HG03520 (cell line): ENCODE measurements at regions not wholly inside any gene's neighbourhood (a gene's known extent, or its start where the extent isn't known, plus 50 kb on each side); places are given as distances from the start of the nearest gene placed in this dataset.

ENCODE experiments used
- ATAC-seq: cut with Tn5 transposase; IDR thresholded peaks from one replicate; pipeline ENCODE4 v1.9.1; 2021; ENCODE audit warnings: mild to moderate bottlenecking, moderate library complexity; ENCODE audit not compliant: unreplicated experiment

DNA sequence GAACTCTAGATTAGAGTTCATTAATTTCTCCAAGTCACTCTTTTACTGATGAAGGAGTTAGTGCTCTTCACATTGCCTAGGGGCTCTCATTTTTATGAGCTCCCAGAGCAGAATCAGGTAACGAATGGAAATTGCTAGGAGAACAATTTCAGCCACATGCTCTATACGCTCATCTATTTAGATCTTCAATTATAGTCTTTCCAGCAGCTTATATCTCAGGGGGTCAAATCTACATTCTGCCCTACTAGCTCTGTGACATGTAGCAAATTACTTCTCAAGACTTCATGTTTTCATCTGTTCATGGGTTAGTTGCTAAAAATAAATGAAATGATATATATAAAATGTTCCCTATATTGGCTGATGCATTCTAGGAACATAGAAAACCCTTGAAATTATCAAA, 183.6 kb downstream of the PLPP3 start:
- ATAC-seq, result no peak

DNA sequence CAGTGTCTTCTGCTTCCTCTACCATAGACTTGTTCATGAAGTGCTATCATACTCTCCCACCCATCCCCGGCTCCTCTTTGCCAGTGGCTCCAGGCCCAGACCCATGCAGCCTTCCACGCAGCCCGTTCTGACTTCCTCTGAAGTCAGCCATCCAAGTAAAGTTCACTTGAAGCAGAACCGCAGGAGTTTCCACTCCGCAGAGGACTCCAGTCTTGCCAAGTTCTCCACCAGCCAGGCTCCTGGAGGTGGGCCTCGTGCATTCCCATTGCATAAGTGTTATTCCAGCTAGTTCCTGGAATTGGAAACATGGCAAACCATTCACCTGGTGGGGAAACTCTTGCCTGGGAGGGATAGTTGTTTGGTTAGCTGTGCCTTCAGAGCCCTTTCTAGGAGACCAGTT, 185.1 kb downstream of the PLPP3 start:
- ATAC-seq, result no peak

DNA sequence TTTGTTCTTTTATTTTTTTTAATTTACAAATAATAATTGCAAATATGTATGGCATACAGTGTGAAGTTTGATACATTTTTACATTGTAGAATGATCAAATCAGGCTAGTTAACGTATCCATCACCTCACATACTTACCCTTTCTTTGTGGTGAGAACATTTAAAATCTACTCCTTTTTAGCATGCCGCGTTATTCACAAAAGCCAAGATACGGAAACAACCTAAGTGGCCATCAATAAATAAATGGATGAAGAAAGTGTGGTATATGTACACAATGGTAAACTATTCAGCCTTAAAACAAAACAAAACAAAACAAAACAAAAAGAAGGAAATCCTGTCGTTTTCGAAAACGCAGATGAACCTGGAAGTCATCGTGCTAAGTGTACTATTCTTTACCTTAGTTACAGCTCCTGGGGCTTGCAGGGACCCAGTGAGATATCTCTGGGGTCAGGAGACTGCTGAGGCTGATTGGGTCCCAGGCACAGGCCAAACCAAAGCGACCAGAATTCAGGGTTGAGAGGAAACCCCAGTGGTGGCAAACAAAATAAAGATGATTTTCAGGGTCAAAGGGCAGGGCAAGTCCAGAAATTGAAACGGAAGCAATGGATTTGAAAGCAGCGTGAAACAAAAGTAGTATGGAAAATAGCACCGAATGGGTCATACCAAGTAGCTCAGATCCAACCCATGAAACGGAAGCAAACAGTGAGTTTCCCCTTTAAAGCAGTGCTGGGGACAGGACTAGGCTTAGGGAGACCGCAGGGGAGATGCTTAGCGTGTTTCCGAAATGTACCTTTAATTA, 188.2 kb downstream of the PLPP3 start:
- no peak for ATAC-seq

DNA sequence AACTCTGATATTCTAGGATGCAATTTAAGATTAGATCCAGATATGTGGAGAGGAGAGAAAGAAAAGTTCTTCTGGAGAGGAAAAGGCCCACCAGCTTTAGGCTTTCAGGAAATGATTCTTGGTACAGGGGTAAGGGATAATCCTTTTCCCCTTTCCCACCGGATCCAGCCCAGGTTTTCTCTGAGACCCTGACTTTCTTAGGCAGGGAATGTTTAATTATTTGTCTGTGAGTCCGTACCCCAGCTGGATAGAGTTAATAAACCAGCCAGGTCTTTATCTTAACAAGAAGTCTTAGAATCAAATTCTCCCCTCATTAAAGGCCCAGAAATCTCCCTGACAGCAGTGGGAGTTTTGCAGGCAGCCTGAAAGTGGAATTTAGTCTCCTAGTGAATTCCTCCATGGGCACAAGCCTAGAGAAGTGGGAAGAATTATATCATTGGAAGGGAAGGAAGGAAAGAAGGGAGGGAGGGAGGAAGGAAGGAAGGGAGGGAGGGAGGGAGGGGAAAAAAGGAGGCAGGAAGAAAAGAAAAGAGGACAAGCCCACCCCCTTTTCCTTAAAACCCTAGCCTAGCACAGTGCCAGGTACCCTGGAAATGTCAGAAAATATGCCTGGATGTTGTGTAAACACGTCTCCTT, 189.0 kb downstream of the PLPP3 start:
- no peak for ATAC-seq

DNA sequence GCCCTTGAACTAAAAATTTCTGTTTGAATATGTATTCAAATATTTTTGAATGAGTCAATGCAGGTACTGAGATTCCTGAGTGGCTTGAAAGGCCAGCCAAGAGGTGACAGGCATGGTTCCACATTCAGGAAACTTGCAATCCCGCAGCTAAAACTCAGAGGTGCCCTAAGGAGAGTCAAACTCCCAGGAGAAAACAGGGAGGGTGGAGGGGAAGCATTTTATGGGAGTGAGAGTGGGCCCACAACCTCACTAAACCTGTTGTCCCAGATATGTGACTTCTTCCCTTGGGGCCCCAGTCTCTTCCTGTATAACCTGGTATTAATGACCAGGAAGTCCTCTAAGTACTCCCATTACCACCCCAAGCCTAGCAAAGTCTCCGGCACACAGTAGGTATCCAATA, 189.6 kb downstream of the PLPP3 start:
- ATAC-seq, result no peak

DNA sequence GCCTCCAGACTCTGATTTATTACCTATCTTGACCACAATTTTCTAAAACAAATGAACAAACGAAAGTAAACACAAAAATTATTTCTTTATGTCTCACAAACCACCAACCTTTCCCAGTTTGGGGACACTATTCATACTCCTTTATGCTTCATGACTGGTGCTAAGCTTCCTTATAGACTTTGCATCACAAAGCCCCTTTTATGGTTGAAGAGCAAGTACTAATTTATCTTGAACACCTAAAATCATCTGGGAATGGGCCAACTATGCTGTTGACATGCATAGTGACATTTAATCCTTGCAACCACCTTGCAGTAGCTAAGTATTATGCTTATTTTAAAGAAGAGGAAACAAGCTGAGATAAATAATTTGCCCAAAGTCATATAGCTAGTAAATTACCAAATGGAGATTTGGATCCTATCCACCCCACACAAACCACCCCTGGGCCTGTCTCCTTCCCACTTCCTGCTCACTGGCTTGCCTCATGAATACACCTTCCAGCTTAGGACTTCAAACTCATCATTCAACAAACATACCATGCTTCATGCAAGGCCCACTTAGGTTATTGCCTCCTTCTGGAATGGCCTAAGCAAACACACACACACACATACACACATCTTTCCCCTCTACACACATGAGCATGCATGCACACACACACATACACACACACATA, 192.2 kb downstream of the PLPP3 start:
- ATAC-seq, result no peak

DNA sequence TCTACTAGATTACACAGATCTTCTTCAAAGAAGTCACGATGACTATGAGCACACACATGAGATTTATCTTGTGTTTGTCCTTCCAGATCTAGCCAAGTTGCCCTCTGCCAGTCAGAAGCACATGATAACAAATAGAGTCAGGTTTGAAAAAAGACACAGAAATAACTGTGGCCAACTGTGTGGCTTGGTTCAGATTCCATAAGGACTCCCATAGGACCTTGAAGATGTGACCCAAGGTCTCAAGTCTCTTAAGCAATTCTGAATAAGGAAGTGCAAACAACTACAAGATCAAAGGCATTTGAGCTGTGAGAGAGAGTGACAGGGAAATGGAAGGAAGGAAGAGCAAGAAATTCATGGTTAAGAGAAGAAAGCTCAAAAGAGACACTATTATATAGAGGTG, 194.0 kb downstream of the PLPP3 start:
- ATAC-seq, result no peak

DNA sequence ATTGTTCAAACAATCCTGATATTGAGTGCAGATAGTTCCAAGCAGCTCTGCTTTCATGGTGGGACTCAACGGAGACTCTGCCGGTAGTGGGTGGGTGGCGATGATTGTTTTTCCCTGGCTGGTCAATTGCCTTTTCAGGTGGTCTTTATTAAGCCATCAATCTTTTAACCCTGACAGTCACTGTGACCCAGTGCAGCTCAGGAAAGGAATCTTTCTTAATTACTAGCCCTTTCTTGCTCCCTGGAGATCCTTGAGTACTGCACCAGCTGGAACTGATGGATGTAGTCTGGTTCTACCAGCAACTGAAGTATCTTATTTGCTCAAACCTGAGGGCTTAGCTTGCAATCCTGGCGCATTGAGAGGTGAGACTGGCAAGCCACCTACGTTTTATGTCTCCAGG, 196.4 kb downstream of the PLPP3 start:
- no peak for ATAC-seq

DNA sequence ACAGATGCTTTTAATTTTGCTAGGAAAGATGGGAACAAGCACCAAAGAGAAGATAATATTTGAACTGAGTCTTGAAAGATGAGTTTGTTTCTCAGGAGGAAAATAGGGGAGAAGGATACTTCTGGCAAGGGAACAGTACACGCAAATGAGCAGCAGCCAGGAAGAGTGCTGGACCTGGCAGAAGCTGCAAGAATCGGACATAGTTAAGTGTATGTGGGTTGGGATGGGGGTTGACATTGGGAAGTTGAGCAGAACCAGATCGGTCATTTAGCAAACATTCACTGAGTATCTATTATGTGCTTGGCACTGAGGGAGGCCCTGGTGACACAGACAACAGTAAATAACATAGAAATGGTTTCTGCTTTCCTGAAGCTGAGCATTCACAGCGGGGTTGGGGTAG, 198.8 kb downstream of the PLPP3 start:
- no peak for ATAC-seq

DNA sequence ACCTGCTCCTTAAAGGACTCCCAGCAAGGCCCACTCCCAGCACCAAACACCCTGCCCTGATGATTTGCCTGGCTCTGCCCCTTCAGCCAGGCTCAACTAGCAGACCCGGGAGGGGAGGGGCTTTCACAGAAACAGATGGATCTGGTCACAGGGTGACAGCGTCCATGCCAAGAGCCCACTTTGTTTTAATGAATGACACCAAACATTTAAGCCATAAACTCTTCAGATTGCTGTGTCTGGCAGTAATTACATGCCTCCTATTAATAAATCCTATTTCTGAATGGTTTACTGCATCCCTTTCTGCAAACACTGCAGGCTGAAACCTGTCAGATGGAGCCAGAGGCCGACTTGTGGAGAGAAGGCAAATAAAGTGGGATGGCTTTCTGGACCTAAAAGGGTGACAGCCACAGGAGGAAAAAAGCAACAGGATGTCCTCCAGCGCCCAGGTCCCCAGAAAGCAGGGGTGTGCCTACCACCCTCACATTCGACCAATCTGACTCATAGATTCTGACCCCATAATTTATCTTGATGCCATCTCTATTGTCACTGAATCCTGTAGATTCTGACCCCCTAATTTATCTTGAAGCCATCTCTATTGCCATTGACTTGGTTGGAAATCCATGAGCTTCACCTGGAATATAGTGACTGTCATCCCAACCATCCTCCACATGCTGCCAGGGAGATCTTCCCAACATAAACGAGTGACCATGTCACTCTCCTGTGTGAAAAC, 200.9 kb downstream of the PLPP3 start:
- no peak for ATAC-seq

DNA sequence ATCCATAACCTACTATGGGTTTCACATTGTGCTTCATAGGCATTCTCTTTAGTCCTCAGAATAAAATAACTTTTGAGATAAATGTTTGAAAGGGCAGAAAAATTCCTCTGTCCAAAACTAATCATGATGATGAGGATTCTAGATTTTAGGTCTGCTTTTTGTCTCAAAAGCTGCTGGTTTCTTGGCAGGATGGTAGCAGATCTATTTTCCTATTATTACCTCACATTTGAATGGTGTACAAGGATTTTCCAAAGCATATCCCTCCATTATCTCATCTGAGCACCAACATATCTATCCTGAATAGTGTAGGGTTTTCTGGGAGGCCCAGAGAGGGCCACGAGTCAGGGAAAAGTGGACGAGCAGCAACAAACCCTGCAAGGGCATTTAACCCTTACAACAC, 201.9 kb downstream of the PLPP3 start:
- ATAC-seq, result no peak

DNA sequence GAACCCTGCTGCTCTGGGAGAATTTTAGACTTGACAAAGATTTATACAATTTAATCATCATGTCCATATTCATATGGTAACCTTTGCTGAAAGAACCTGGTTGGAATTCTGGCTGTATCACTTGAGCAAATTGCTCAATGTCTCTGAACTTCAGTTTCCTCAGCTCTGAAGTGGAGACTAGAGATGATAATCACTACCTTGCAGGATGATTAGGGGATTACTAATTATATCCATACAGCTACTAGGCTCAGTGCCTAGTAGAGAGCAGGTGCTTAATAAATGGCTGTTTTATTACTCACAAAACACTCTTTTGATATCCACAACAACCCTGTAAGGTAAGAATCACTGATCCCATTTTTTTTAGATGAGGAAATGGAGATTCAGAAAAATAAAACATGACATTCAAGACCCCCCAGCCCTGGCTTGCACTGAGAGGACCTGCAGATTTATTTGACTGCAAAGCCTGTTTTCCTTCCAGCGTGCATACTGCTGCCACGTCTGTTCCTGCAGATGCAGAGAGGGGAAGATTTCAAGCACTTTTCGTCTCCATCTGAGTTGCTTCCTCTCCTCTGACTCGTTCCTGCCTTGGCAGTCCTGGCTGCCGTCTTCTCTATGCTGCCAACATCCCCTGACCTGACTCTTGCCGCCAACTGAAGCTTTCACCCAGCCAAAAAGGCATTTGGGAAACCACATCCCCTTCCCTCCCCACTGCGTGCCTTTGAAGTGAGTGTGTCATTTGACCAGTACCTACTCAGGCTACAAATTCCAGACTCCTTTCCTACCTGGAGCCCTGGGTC, 203.0 kb downstream of the PLPP3 start:
- no peak for ATAC-seq

DNA sequence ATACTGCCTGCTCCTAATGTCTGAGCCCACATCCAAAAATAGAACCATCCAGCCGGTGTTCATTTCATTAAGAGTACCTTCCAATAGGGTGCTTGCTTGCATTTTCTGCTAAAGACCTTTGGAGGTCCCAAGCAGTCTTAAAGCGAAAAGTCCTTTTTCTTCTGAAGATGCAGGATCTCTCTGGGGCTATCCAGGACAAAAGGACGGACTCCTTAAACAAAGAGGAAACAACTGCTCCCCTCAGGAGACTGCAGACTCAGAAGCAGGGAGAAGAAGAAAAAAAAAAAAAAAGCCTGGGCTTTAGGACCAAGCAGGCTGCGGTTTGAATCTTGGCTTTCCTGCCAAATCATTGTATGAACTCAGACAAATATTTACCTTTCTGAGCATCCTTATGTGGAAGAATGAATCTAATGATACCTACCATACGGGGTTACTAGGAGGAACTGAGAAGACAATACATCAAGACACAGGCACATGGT, 204.0 kb downstream of the PLPP3 start:
- ATAC-seq, result no peak

DNA sequence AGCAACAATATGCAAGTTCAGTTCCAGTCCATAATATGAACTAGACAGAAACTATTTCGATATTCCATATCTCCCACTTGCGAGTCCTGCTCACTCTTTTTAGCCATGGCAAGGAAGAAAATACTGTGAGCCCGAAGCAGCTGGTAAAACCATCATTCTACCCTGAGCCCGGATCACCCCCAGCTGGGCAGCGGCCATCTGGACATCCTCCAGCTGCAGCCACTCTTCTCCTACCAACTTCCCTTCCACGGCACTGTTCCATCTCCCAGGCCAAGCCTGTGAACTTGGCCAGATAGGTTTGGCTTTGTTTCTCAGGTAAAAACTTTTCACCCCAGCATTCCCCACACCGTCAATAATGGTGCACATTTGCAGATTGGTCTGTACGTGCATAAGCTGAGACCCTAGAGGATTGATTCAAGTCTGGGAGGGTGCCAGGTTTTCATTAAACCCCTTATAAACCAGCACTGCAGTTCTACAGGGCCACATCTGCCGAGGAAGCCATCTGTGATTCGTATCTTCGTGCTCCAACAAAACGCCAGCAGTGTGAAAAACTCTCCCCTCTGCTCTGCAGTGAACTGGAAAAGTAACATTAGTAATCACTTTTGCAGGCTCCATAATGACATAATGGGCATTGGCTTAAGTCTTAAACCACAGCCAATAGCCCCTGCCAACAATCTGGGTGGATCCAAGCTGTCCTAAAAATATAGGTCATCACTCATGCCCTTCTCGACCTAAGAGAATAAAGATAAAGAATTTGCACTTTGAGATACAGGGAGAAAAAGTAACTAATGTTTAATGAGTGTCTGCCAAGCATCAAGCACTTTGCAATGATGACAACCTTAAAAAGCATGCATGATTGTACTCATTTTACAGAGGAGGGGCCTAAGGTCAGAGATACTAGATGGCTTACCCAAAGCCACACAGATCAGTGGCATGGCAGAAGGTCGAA, 205.1 kb downstream of the PLPP3 start:
- no peak for ATAC-seq

DNA sequence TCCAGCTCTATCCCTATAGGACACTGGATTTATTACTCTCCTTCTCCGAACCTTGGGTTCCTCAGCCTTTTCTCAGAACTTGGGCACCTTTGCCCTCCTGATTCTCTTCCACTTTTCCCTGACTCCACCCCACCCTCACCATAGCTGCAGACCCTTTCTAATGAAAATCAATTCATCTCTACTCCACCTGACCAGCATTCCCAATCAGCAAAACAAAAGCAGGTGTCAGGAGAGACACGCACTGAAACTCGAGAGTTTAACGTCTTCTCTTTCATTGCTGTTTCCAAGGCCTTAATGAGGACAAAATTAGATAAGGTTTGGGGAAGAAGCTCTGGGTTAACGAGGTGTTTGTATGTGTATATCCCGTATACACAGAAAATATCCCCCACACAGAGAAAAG, 208.8 kb downstream of the PLPP3 start:
- no peak for ATAC-seq

DNA sequence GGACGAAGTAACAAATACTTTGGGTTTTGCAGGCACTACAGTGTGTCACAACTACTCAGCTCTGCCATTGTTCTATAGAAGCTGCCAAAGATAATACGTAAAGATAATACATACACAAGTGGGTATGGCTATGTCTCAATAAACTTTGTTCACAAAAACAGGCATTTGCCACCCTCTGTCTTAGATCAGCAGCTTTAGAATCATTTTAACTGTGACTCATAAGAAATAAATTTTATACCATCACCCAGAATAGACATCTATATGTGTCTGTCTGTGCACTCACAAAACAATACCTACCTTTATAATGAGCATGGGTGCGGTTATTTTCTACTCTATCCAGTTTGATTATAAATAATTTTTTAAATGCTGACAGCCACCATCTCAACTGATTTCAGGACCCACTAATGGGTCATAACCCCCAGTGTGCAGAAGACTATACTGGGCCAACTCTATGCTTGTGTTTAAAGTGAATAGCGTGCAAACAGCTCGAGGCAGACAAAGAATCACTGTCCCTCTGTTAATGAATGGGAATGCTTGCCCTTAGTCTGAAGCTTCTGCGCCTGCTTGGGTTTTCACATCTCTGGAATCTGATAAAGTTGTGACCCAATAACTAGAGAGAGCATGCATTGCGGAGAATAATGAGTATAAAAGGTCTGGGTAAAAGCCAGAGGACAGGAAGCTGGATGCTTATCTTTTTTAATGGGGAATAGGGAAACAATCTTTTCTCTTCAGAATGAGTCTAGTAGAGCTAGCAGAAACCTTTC, 216.2 kb downstream of the PLPP3 start:
- no peak for ATAC-seq

DNA sequence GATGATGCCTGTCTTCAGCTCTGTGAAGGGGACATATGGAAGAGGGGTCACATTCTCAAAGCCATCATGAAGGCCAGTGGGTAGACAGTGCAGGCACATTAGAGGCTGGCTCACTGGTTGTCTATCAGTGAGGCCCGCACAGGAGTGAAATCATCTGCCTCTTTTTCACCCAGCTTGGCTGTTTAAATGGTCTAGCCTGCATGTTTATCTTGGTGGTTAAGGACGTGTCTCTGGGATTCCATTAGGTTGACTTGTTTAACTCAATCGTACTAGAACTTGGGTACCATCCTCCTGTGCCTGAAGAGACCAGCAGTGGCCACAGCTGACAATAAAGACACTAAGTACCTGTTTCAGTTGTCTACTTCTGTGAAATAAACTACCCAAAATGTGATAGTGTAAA, 219.3 kb downstream of the PLPP3 start:
- ATAC-seq, result no peak

DNA sequence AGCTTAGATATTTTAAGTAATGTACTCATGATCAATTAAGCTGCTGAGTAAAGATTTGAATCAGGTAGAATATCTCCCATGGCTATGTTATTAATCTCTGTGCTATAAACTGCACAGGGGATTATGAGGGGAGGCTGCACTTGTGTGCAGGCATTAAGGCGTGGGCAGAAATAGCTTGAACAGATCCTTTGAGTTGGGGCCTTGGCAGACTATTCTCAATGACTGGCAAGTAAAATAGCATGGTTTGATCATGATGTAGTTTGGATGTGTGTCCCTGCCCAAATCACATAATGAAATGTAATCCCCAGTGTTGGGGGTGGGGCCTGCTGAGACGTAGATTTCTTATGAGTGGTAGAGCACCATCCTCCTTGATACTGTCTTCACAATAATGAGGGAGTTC, 220.3 kb downstream of the PLPP3 start:
- no peak for ATAC-seq
